A673 (cell line): ENCODE measurements at regions not wholly inside any gene's neighbourhood (a gene's known extent, or its start where the extent isn't known, plus 50 kb on each side); places are given as distances from the start of the nearest gene placed in this dataset.

Source experiments
- BruUV-seq: library from RNA; stranded (reverse); fragments of 400-500 nt; replicated peaks from 2 replicates; lab custom pipeline; 2021; lab: Mats Ljungman, UMichigan
- CTCF ChIA-PET: fragments of 300-600 bp; sonication (Branson Sonifier 250); formaldehyde crosslinking; loops from one replicate; lab custom pipeline; 2022; ENCODE audit warnings: antibody characterized with exemption; lab: Charles Lee
- POLR2A ChIA-PET: fragments of 300-600 bp; sonication (Branson Sonifier 250); formaldehyde crosslinking; loops from one replicate; lab custom pipeline; 2022; ENCODE audit warnings: antibody characterized with exemption; ENCODE audit not compliant: low non-redundant PET; lab: Charles Lee
- DNase-seq: peaks from one replicate; pipeline ENCODE4 v3.0.0-alpha.2; 2015; ENCODE audit warnings: low spot score
- H3K27ac ChIP-seq: fragments of 200-600 bp; sonication (generic); 2 replicates; pipeline ENCODE4 v1.5.1; 2016; ENCODE audit warnings: mixed run types, low read depth, mild to moderate bottlenecking, mixed read lengths, antibody characterized with exemption, low read length; ENCODE audit not compliant: poor library complexity, severe bottlenecking
- H3K27me3 ChIP-seq: fragments of 200-600 bp; sonication (generic); replicated peaks from 2 replicates; pipeline ENCODE4 v1.6.1; 2017; ENCODE audit warnings: mixed run types, low read depth, mild to moderate bottlenecking, mixed read lengths, antibody characterized with exemption, low read length; ENCODE audit not compliant: insufficient read depth, poor library complexity
- H3K36me3 ChIP-seq: fragments of 200-600 bp; sonication (generic); 2 replicates; pipeline ENCODE4 v1.6.1; 2016; ENCODE audit warnings: mixed run types, mild to moderate bottlenecking, mixed read lengths, antibody characterized with exemption, low read length; ENCODE audit not compliant: insufficient read depth, poor library complexity, severe bottlenecking
- H3K4me1 ChIP-seq: fragments of 200-600 bp; sonication (generic); 2 replicates; pipeline ENCODE4 v1.6.1; 2017; ENCODE audit warnings: mixed run types, mild to moderate bottlenecking, mixed read lengths, antibody characterized with exemption, low read length; ENCODE audit not compliant: insufficient read depth, poor library complexity, severe bottlenecking
- H3K4me3 ChIP-seq: fragments of 200-600 bp; sonication (generic); 2 replicates; pipeline ENCODE4 v1.5.1; 2016; ENCODE audit warnings: low read depth, mixed run types, mild to moderate bottlenecking, mixed read lengths, low read length; ENCODE audit not compliant: poor library complexity, severe bottlenecking
- H3K9me3 ChIP-seq: fragments of 200-600 bp; sonication (generic); 2 replicates; pipeline ENCODE4 v1.6.1; 2016; ENCODE audit warnings: mixed run types, low read depth, mild to moderate bottlenecking, mixed read lengths, antibody characterized with exemption, low read length; ENCODE audit not compliant: poor library complexity, severe bottlenecking
- CTCF ChIP-seq: fragments of 300-800, 200-600 bp; sonication (generic); conservative IDR thresholded peaks from 2 replicates; pipeline ENCODE4 v1.5.1; 2017; ENCODE audit warnings: low read depth, mild to moderate bottlenecking, antibody characterized with exemption, low read length, moderate library complexity, mixed read lengths
- EZH2 ChIP-seq: fragments of 200-600 bp; sonication (generic); IDR thresholded peaks from 2 replicates; pipeline ENCODE4 v1.6.1; 2017; ENCODE audit warnings: borderline replicate concordance, low read depth, mild to moderate bottlenecking, mixed read lengths, antibody characterized with exemption, low read length; ENCODE audit not compliant: poor library complexity, severe bottlenecking
- intact Hi-C: fragments of 100-400 bp; cut with micrococcal nuclease; formaldehyde crosslinking; loops from one replicate; pipeline ENCODE4 v1.10.0; 2022; ENCODE audit not compliant: unreplicated experiment

GRCh38 chr12:17372508-17372907, 717.5 kb downstream of the RERGL start:
- H3K9me3 ChIP-seq = peaks cover 22% of the 10 kb centered on the region
- no peak overlapping the region for H3K4me3 ChIP-seq
- TF ChIP-seq EZH2 (no peak), CTCF (no peak)
- DNase-seq = peak; percentile 94
- BruUV-seq = no TSS peak
- peaks cover 44% of the 10 kb centered on the region for H3K4me1 ChIP-seq
- peaks cover 24% of the 10 kb centered on the region for H3K36me3 ChIP-seq
- POLR2A ChIA-PET = interaction anchor here (0.6 to 1.0 kb wide), 3 partner anchors 216 to 647 kb away, joined by 4 to 6 read pairs (median 4); no protein-coding TSS in a partner anchor
- intact Hi-C loops = loop anchor here (2.0 to 10.0 kb wide), 6 partner anchors 155 to 1208 kb away; no protein-coding TSS in a partner anchor
- H3K27me3 ChIP-seq = no peaks in the 10 kb centered on the region
- CTCF ChIA-PET = interaction anchor here (1.2 to 2.1 kb wide), 3 partner anchors 205 to 646 kb away, joined by 3 to 7 read pairs (median 6); no protein-coding TSS in a partner anchor
- peak overlapping the region; percentile 97 for H3K27ac ChIP-seq

- Histone ChIP-seq H3K4me3 (no peak overlapping the region), H3K9me3 (peaks cover 23% of the 10 kb centered on the region), H3K36me3 (peaks cover 23% of the 10 kb centered on the region), H3K27me3 (no peaks in the 10 kb centered on the region), H3K27ac (peak overlapping the region; percentile 100), H3K4me1 (peaks cover 44% of the 10 kb centered on the region)
- intact Hi-C loops = loop anchor here (1.0 to 10.0 kb wide), 10 partner anchors 156 to 1207 kb away; no protein-coding TSS in a partner anchor
- ChIA-PET CTCF (interaction anchor here (1.2 to 2.1 kb wide), 3 partner anchors 204 to 645 kb away, joined by 3 to 7 read pairs (median 6); no protein-coding TSS in a partner anchor), POLR2A (interaction anchor here (0.6 to 1.0 kb wide), 4 partner anchors 219 to 1259 kb away, joined by 3 to 8 read pairs (median 4); no protein-coding TSS in a partner anchor)
- BruUV-seq = no TSS peak
- peak; percentile 99 for DNase-seq
- TF ChIP-seq EZH2 (no peak), CTCF (no peak)
These were observed 718.3 kb downstream of the RERGL start for GRCh38 chr12:17371491-17372215.

GRCh38 chr12:17370621-17371020, 719.4 kb downstream of the RERGL start:
- no peaks in the 10 kb centered on the region for H3K27me3 ChIP-seq
- ChIA-PET CTCF (no interaction called here), POLR2A (interaction anchor here (0.5 kb wide), 1 partner anchor 644 kb away, joined by 5 read pairs; no protein-coding TSS in a partner anchor)
- no peak overlapping the region for H3K4me3 ChIP-seq
- peaks cover 44% of the 10 kb centered on the region for H3K4me1 ChIP-seq
- intact Hi-C loops = loop anchor here (1.0 to 10.0 kb wide), 9 partner anchors 155 to 1206 kb away; no protein-coding TSS in a partner anchor
- peak; percentile 90 for DNase-seq
- H3K27ac ChIP-seq = peak overlapping the region; percentile 100
- H3K9me3 ChIP-seq = peaks cover 29% of the 10 kb centered on the region
- TF ChIP-seq EZH2 = no peak
- no peak for TF ChIP-seq CTCF
- BruUV-seq = no TSS peak
- H3K36me3 ChIP-seq = peaks cover 14% of the 10 kb centered on the region
